Sigmoid colon (tissue), 4 donors: ENCODE measurements at regions not wholly inside any gene's neighbourhood (a gene's known extent, or its start where the extent isn't known, plus 50 kb on each side); places are given as distances from the start of the nearest gene placed in this dataset.

Source experiments
- CTCF ChIP-seq, 4 experiments: fragments of 450-650 bp in 3 of 4; fragments of 200-600 bp in 1 of 4; IDR thresholded peaks; one replicate each; pipeline ENCODE4 v1.5.1; 2016 to 2019; ENCODE audit warnings: antibody characterized with exemption in 4 of 4, mild to moderate bottlenecking in 3 of 4, moderate library complexity in 2 of 4
- POLR2AphosphoS5 ChIP-seq, 4 donors: sonication (generic); formaldehyde crosslinking; IDR thresholded peaks; one replicate each; pipeline ENCODE4 v1.6.1; 2017; ENCODE audit warnings: antibody characterized with exemption in 4 of 4

GRCh38 chr2:19839438-19839837 is 62.3 kb downstream of the TTC32 start:
- no peak for TF ChIP-seq CTCF (IDR thresholded peaks at IDR 0.05)
- no peak for TF ChIP-seq POLR2AphosphoS5 (IDR thresholded peaks at IDR 0.05)
